A549 (cell line): ENCODE measurements at regions not wholly inside any gene's neighbourhood (a gene's known extent, or its start where the extent isn't known, plus 50 kb on each side); places are given as distances from the start of the nearest gene placed in this dataset.

Source experiments
- ATAC-seq, 2 experiments: fragments of 200-7000 bp in 1 of 2; fragments of >200 bp in 1 of 2; cut with Nextera tagmentation in 1 of 2; cut with Tn5 transposase in 1 of 2; 3 replicates each; pipeline versions ENCODE4 v1.8.0 to v1.9.1; 2018 to 2020; ENCODE audit warnings: mild to moderate bottlenecking in 1 of 2, moderate library complexity in 1 of 2
- CTCF ChIA-PET: fragments of 300-600 bp; sonication (Branson Sonifier 250); formaldehyde crosslinking; extraction: SDS; loops from one replicate; lab custom pipeline; 2021; ENCODE audit warnings: antibody characterized with exemption, inconsistent platforms; lab: Yijun Ruan, JAX
- POLR2A ChIA-PET: fragments of 350-600 bp; formaldehyde crosslinking; extraction: SDS; loops from one replicate; lab custom pipeline; 2021; ENCODE audit warnings: antibody characterized with exemption, inconsistent platforms; lab: Yijun Ruan, JAX
- DNase-seq, 2 experiments: peaks; one replicate each; pipeline versions ENCODE4 v3.0.0 to v3.0.0-alpha.2; 2011 to 2016; ENCODE audit warnings: low read depth in 1 of 2, low spot score in 1 of 2
- FAIRE-seq: peaks from 2 replicates; lab custom pipeline; 2011; peaks lifted over from hg19 to GRCh38; lab: Jason Lieb, UNC
- H3K27ac ChIP-seq, 2 experiments: fragments of >200 bp; sonication (Bioruptor Twin); formaldehyde crosslinking; 3 replicates each; pipeline ENCODE4 v1.5.1; 2016 to 2017
- H3K4me1 ChIP-seq: fragments of >200 bp; sonication (Bioruptor Twin); formaldehyde crosslinking; 3 replicates; pipeline ENCODE4 v1.6.1; 2016
- H3K4me2 ChIP-seq: fragments of >200 bp; sonication (Bioruptor Twin); formaldehyde crosslinking; 3 replicates; pipeline ENCODE4 v1.6.1; 2016
- H3K4me3 ChIP-seq: fragments of >200 bp; sonication (Bioruptor Twin); formaldehyde crosslinking; 3 replicates; pipeline ENCODE4 v1.5.1; 2016
- H3K9me3 ChIP-seq: fragments of >200 bp; sonication (Bioruptor Twin); formaldehyde crosslinking; 3 replicates; pipeline ENCODE4 v1.6.1; 2016
- CBX8 ChIP-seq: fragments of 200-600 bp; sonication (generic); IDR thresholded peaks from 2 replicates; pipeline ENCODE4 v1.6.1; 2016
- CHD2 ChIP-seq: fragments of 150-350 bp; IDR thresholded peaks from 2 replicates; pipeline ENCODE4 v1.6.1; 2014; ENCODE audit warnings: low read length; ENCODE audit not compliant: partially characterized antibody
- CHD4 ChIP-seq: fragments of 200-600 bp; sonication (generic); IDR thresholded peaks from 2 replicates; pipeline ENCODE4 v1.6.1; 2016; ENCODE audit warnings: antibody characterized with exemption, mild to moderate bottlenecking, borderline replicate concordance
- EHF ChIP-seq: fragments of 250-450 bp; sonication (Bioruptor Pico); IDR thresholded peaks from 2 replicates; pipeline ENCODE4 v1.5.0; 2020; ENCODE audit warnings: mild to moderate bottlenecking
- ESRRA ChIP-seq: fragments of 150-350 bp; IDR thresholded peaks from 2 replicates; pipeline ENCODE4 v1.6.1; 2014; ENCODE audit warnings: mild to moderate bottlenecking, low read length, borderline replicate concordance
- HDAC2 ChIP-seq: fragments of 200-600 bp; sonication (generic); IDR thresholded peaks from 2 replicates; pipeline ENCODE4 v1.6.1; 2016
- HEYL ChIP-seq: fragments of 250-450 bp; sonication (Bioruptor Pico); IDR thresholded peaks from 2 replicates; pipeline ENCODE4 v1.8.0; 2021; ENCODE audit warnings: mild to moderate bottlenecking, moderate library complexity
- HOXA7 ChIP-seq: fragments of 250-450 bp; sonication (Bioruptor Pico); IDR thresholded peaks from 2 replicates; pipeline ENCODE4 v1.5.0; 2020; ENCODE audit warnings: mild to moderate bottlenecking, moderate library complexity
- HOXB13 ChIP-seq: fragments of 250-450 bp; sonication (Bioruptor Pico); IDR thresholded peaks from 2 replicates; pipeline ENCODE4 v1.5.0; 2020; ENCODE audit warnings: low read depth, mild to moderate bottlenecking, moderate library complexity
- KDM5A ChIP-seq: fragments of 200-600 bp; sonication (generic); IDR thresholded peaks from 2 replicates; pipeline ENCODE4 v1.6.1; 2016; ENCODE audit warnings: antibody characterized with exemption, mild to moderate bottlenecking
- MAFK ChIP-seq: fragments of 450-650 bp; IDR thresholded peaks from 2 replicates; pipeline ENCODE4 v1.6.1; 2014; ENCODE audit not compliant: partially characterized antibody
- MAZ ChIP-seq: fragments of 150-350 bp; IDR thresholded peaks from 2 replicates; pipeline ENCODE4 v1.6.1; 2014; ENCODE audit warnings: antibody characterized with exemption, low read depth, low read length, borderline replicate concordance
- NPAS2 ChIP-seq: fragments of 250-450 bp; sonication (Bioruptor Pico); IDR thresholded peaks from 2 replicates; pipeline ENCODE4 v1.8.0; 2022; ENCODE audit warnings: mild to moderate bottlenecking, moderate library complexity, borderline replicate concordance
- NR3C1 ChIP-seq: fragments of >200 bp; sonication (Bioruptor Twin); formaldehyde crosslinking; IDR thresholded peaks from 3 replicates; pipeline ENCODE4 v1.6.1; 2017
- PHF8 ChIP-seq: fragments of 200-600 bp; sonication (generic); IDR thresholded peaks from 2 replicates; pipeline ENCODE4 v1.6.1; 2016; ENCODE audit warnings: low read depth, mild to moderate bottlenecking, antibody characterized with exemption, moderate library complexity, borderline replicate concordance
- POLR2AphosphoS2 ChIP-seq: conservative IDR thresholded peaks from 2 replicates; pipeline ENCODE4 v1.6.1; 2012; ENCODE audit warnings: low read length, improper control_type of control experiment, inconsistent platforms
- RCOR1 ChIP-seq: fragments of 150-350 bp; IDR thresholded peaks from 2 replicates; pipeline ENCODE4 v1.6.1; 2014; ENCODE audit warnings: antibody characterized with exemption, low read length, low read depth
- TFCP2L1 ChIP-seq: fragments of 250-450 bp; sonication (Bioruptor Pico); IDR thresholded peaks from 2 replicates; pipeline ENCODE4 v1.5.0; 2021; ENCODE audit warnings: mild to moderate bottlenecking
- TP53 ChIP-seq: fragments of 250-450 bp; sonication (Bioruptor Pico); IDR thresholded peaks from 2 replicates; pipeline ENCODE4 v1.5.0; 2021; ENCODE audit warnings: mild to moderate bottlenecking, moderate library complexity
- ZSCAN20 ChIP-seq: fragments of 250-450 bp; sonication (Bioruptor Pico); IDR thresholded peaks from 2 replicates; pipeline ENCODE4 v1.8.0; 2022; ENCODE audit warnings: mild to moderate bottlenecking, moderate library complexity
- WGBS: methylation state at CpG from one replicate; pipeline ENCODE4 v1.1.6; 2017; ENCODE audit errors: missing lambda C conversion rate; 5-methylcytosine and 5-hydroxymethylcytosine counted together
- TF ChIP-seq, protein P1 (sequence below): fragments of 200-600 bp; sonication (generic); IDR thresholded peaks from 2 replicates; pipeline ENCODE4 v1.6.1; 2016; ENCODE audit warnings: antibody characterized with exemption, mild to moderate bottlenecking, moderate library complexity
- TF ChIP-seq, protein P2 (sequence below): fragments of 250-450 bp; sonication (Bioruptor Pico); IDR thresholded peaks from 2 replicates; pipeline ENCODE4 v1.5.0; 2021; ENCODE audit warnings: mild to moderate bottlenecking, moderate library complexity, borderline replicate concordance
- TF ChIP-seq, protein P3 (sequence below): IDR thresholded peaks from 2 replicates; pipeline ENCODE4 v1.6.1; 2012

DNA sequence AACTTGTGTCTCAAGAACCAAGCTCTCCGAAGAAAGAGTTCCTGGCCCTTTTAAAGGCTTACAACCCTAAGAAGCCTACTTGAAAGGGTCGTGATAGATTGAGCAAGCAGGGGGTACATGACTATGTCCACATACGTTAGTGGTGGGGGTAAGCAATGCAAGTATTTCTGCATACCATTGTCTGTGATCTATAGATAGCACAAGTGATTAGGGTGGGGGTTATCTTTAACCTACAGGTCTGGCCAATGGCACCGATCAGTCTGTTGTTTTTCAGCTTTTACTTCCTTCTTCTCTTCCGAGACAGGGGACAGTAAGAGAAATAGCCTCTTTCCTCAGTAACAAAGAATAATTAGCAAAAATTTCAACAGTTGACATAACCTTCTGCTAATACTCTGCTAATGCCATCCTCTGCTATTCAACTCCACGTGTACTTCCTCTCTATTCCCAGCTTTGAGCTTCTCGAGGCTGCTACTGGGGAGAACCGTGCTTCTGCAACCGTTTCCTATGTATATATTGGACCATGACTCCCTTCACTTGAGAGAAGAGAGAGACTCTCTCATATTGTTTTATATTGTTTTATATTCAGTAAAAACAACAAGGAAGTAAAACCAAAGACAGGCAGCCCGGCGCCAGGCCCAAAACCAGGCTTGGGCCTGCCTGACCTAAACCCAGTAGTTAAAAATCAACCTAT, 727.7 kb upstream of the NCAM2 start:
- no peak for ATAC-seq
- H3K4me1 ChIP-seq = no peaks in the 10 kb centered on the region
- 9% methylated on average over 11 of the region's 11 CpGs for WGBS
- no peaks in the 10 kb centered on the region for H3K9me3 ChIP-seq
- no peak for TF ChIP-seq RCOR1
- no peak for TF ChIP-seq MAZ
- TF ChIP-seq CHD4 = no peak
- TF ChIP-seq ESRRA = no peak
- no peak for TF ChIP-seq POLR2AphosphoS2
- no peak overlapping the region for H3K4me2 ChIP-seq
- H3K4me3 ChIP-seq = no peak overlapping the region
- ChIA-PET POLR2A (no interaction called here), CTCF (no interaction called here)
- no peak for DNase-seq
- no peak for FAIRE-seq
- H3K27ac ChIP-seq = no peak overlapping the region

DNA sequence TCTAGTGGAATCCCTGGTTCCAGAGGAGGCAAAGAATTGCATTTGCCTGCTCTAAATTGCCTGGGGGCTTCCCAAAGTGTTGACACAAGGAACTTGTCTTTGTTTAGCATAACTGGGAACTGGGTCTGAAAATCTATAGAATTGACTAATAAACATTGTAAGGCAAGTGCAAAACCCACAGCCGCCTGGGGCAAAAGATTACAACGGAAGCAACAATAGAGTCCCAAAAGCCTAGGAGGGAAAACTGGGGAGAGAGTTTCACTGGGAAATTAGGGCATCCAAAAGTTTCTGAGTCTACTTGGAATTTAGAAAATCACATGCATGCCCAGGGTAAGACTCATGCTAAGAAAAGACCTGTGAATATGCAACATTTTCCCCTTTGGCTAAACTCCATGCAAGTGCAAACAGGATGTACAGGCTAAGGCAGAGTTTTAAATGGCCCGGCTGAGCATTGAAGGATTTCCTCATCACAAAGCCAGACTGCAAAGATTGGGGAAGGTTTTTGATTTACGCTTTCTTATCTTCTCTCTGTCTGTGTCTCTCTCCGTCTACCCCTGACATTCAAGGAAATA, 725.3 kb upstream of the NCAM2 start:
- H3K9me3 ChIP-seq = no peaks in the 10 kb centered on the region
- ChIA-PET CTCF (no interaction called here), POLR2A (no interaction called here)
- no peak for TF ChIP-seq CHD2
- TF ChIP-seq CBX8 = no peak
- TF ChIP-seq, protein P1, sequence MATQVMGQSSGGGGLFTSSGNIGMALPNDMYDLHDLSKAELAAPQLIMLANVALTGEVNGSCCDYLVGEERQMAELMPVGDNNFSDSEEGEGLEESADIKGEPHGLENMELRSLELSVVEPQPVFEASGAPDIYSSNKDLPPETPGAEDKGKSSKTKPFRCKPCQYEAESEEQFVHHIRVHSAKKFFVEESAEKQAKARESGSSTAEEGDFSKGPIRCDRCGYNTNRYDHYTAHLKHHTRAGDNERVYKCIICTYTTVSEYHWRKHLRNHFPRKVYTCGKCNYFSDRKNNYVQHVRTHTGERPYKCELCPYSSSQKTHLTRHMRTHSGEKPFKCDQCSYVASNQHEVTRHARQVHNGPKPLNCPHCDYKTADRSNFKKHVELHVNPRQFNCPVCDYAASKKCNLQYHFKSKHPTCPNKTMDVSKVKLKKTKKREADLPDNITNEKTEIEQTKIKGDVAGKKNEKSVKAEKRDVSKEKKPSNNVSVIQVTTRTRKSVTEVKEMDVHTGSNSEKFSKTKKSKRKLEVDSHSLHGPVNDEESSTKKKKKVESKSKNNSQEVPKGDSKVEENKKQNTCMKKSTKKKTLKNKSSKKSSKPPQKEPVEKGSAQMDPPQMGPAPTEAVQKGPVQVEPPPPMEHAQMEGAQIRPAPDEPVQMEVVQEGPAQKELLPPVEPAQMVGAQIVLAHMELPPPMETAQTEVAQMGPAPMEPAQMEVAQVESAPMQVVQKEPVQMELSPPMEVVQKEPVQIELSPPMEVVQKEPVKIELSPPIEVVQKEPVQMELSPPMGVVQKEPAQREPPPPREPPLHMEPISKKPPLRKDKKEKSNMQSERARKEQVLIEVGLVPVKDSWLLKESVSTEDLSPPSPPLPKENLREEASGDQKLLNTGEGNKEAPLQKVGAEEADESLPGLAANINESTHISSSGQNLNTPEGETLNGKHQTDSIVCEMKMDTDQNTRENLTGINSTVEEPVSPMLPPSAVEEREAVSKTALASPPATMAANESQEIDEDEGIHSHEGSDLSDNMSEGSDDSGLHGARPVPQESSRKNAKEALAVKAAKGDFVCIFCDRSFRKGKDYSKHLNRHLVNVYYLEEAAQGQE = no peak
- TF ChIP-seq NR3C1 = no peak
- no peak for TF ChIP-seq KDM5A
- TF ChIP-seq EHF (CRISPR knock-in tag) = no peak
- TF ChIP-seq HOXB13 = no peak
- TF ChIP-seq TP53 (CRISPR knock-in tag) = no peak
- TF ChIP-seq PHF8 = no peak
- TF ChIP-seq HDAC2 = no peak
- TF ChIP-seq, protein P2, sequence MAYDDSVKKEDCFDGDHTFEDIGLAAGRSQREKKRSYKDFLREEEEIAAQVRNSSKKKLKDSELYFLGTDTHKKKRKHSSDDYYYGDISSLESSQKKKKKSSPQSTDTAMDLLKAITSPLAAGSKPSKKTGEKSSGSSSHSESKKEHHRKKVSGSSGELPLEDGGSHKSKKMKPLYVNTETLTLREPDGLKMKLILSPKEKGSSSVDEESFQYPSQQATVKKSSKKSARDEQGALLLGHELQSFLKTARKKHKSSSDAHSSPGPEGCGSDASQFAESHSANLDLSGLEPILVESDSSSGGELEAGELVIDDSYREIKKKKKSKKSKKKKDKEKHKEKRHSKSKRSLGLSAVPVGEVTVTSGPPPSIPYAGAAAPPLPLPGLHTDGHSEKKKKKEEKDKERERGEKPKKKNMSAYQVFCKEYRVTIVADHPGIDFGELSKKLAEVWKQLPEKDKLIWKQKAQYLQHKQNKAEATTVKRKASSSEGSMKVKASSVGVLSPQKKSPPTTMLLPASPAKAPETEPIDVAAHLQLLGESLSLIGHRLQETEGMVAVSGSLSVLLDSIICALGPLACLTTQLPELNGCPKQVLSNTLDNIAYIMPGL = no peak
- TF ChIP-seq, protein P3, sequence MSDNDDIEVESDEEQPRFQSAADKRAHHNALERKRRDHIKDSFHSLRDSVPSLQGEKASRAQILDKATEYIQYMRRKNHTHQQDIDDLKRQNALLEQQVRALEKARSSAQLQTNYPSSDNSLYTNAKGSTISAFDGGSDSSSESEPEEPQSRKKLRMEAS = no peak
- TF ChIP-seq HOXA7 (CRISPR knock-in tag) = no peak
- no peak for TF ChIP-seq HEYL (CRISPR knock-in tag)
- TF ChIP-seq ESRRA = no peak
- TF ChIP-seq ZSCAN20 (CRISPR knock-in tag) = no peak
- no peak for TF ChIP-seq TFCP2L1 (CRISPR knock-in tag)
- TF ChIP-seq MAFK = no peak
- TF ChIP-seq NPAS2 = no peak
- no peak for TF ChIP-seq RCOR1
- H3K27ac ChIP-seq = no peak overlapping the region
- no peak overlapping the region for H3K4me3 ChIP-seq
- no peak for FAIRE-seq
- H3K4me1 ChIP-seq = no peaks in the 10 kb centered on the region
- 57% methylated on average over 5 of the region's 5 CpGs for WGBS
- no peak for DNase-seq
- ATAC-seq = no peak
- H3K4me2 ChIP-seq = no peak overlapping the region
